GM12874 (cell line): ENCODE measurements at regions not wholly inside any gene's neighbourhood (a gene's known extent, or its start where the extent isn't known, plus 50 kb on each side); places are given as distances from the start of the nearest gene placed in this dataset.

Experiments
- CTCF ChIP-seq: IDR thresholded peaks from 2 replicates; pipeline ENCODE4 v1.5.1; 2011; ENCODE audit warnings: low read depth, mild to moderate bottlenecking, control low read depth, low read length, moderate library complexity; ENCODE audit not compliant: insufficient read depth

GRCh38 chrX:6968231-6968630 is 179.3 kb upstream of the STS start:
- no peak for TF ChIP-seq CTCF

GRCh38 chrX:6965729-6966128 is 181.8 kb upstream of the STS start:
- no peak for TF ChIP-seq CTCF

- TF ChIP-seq CTCF: no peak
Measured at GRCh38 chrX:6962006-6962355, 185.5 kb upstream of the STS start.

- no peak for TF ChIP-seq CTCF
Measured at GRCh38 chrX:6961286-6962005, 186.1 kb upstream of the STS start.

GRCh38 chrX:6959006-6959405 is 188.5 kb upstream of the STS start:
- TF ChIP-seq CTCF: no peak

- TF ChIP-seq CTCF: no peak
Measured at GRCh38 chrX:6954836-6955235, 192.7 kb upstream of the STS start.

GRCh38 chrX:6946168-6946567 is 201.3 kb upstream of the STS start:
- no peak for TF ChIP-seq CTCF
